Upper lobe of left lung (tissue), 4 donors: ENCODE measurements at regions not wholly inside any gene's neighbourhood (a gene's known extent, or its start where the extent isn't known, plus 50 kb on each side); places are given as distances from the start of the nearest gene placed in this dataset.

ENCODE experiments used
- CTCF ChIP-seq, 6 experiments: fragments of 450-650 bp in 4 of 6; fragments of 200-600 bp in 2 of 6; sonication (generic) in 2 of 6; IDR thresholded peaks; one replicate each; pipeline ENCODE4 v1.5.1; 2016 to 2019; ENCODE audit warnings: antibody characterized with exemption in 6 of 6
- EP300 ChIP-seq, 4 donors: sonication (generic); formaldehyde crosslinking; IDR thresholded peaks; one replicate each; pipeline ENCODE4 v1.5.1; 2017; ENCODE audit warnings: antibody characterized with exemption in 4 of 4, control low read depth in 2 of 4
- POLR2A ChIP-seq, 4 donors: fragments of 450-650 bp; IDR thresholded peaks; one replicate each; pipeline ENCODE4 v1.5.1; 2016 to 2017; ENCODE audit warnings: antibody characterized with exemption in 4 of 4, mild to moderate bottlenecking in 2 of 4
- POLR2AphosphoS5 ChIP-seq, 2 donors: sonication (generic); formaldehyde crosslinking; IDR thresholded peaks; one replicate each; pipeline ENCODE4 v1.5.1; 2017; ENCODE audit warnings: antibody characterized with exemption in 2 of 2

GRCh38 chr3:42023380-42023779 is 61.5 kb upstream of the ULK4 start:
- TF ChIP-seq CTCF (IDR thresholded peaks at IDR 0.05) (no peak), POLR2AphosphoS5 (IDR thresholded peaks at IDR 0.05) (no peak), EP300 (IDR thresholded peaks at IDR 0.05) (no peak), POLR2A (IDR thresholded peaks at IDR 0.05) (no peak)
